Tibial nerve (tissue), 4 donors: ENCODE measurements at regions not wholly inside any gene's neighbourhood (a gene's known extent, or its start where the extent isn't known, plus 50 kb on each side); places are given as distances from the start of the nearest gene placed in this dataset.

Experiments used
- CTCF ChIP-seq, 5 experiments: fragments of 200-600 bp in 3 of 5; fragments of 450-650 bp in 2 of 5; sonication (generic) in 3 of 5; IDR thresholded peaks; one replicate each; pipeline ENCODE4 v1.5.1; 2016 to 2019; ENCODE audit warnings: antibody characterized with exemption in 5 of 5, mild to moderate bottlenecking in 3 of 5, moderate library complexity in 2 of 5
- EP300 ChIP-seq, 2 donors: sonication (generic); formaldehyde crosslinking; IDR thresholded peaks; one replicate each; pipeline ENCODE4 v1.6.1; 2017; ENCODE audit warnings: antibody characterized with exemption in 2 of 2, mild to moderate bottlenecking in 1 of 2
- POLR2A ChIP-seq, 2 donors: fragments of 450-650 bp; IDR thresholded peaks; one replicate each; pipeline ENCODE4 v1.6.1; 2017; ENCODE audit warnings: antibody characterized with exemption in 2 of 2, mild to moderate bottlenecking in 2 of 2, moderate library complexity in 2 of 2

GRCh38 chr12:115336506-115336905, 652.5 kb upstream of the TBX3 start:
- no peak for TF ChIP-seq POLR2A (IDR thresholded peaks at IDR 0.05)
- no peak for TF ChIP-seq CTCF (IDR thresholded peaks at IDR 0.05)
- no peak for TF ChIP-seq EP300 (IDR thresholded peaks at IDR 0.05)
